OCI-LY7 (cell line): ENCODE measurements at regions not wholly inside any gene's neighbourhood (a gene's known extent, or its start where the extent isn't known, plus 50 kb on each side); places are given as distances from the start of the nearest gene placed in this dataset.
A peak's percentile ranks its signal among the peaks of the same experiment; 100 is the strongest.

Experiments
- BruUV-seq: library from RNA; stranded (reverse); fragments of 400-500 nt; replicated peaks from 2 replicates; lab custom pipeline; 2021; lab: Mats Ljungman, UMichigan
- CTCF ChIA-PET: fragments of 300-600 bp; sonication (Branson Sonifier 250); formaldehyde crosslinking; loops from one replicate; lab custom pipeline; 2022; ENCODE audit warnings: antibody characterized with exemption; ENCODE audit not compliant: unreplicated experiment; lab: Charles Lee
- POLR2A ChIA-PET: fragments of 300-600 bp; sonication (Branson Sonifier 250); formaldehyde crosslinking; loops from one replicate; lab custom pipeline; 2022; ENCODE audit warnings: antibody characterized with exemption; lab: Charles Lee
- DNase-seq: peaks from one replicate; pipeline ENCODE4 v3.0.0-alpha.2; 2015; ENCODE audit warnings: low spot score
- H2AFZ ChIP-seq: fragments of 200-600 bp; sonication (generic), shearing (Covaris generic); 2 replicates; pipeline ENCODE4 v1.6.1; 2014; ENCODE audit warnings: mild to moderate bottlenecking, antibody characterized with exemption, low read length, moderate library complexity
- H3K27ac ChIP-seq: fragments of 200-600 bp; sonication (generic); 2 replicates; pipeline ENCODE4 v1.5.1; 2014; ENCODE audit warnings: mixed run types, low read depth, mild to moderate bottlenecking, moderate library complexity, low read length, inconsistent platforms; ENCODE audit not compliant: poor library complexity, severe bottlenecking
- H3K36me3 ChIP-seq: fragments of 200-600 bp; sonication (generic); 2 replicates; pipeline ENCODE4 v1.6.1; 2014; ENCODE audit warnings: mild to moderate bottlenecking, antibody characterized with exemption, low read length, moderate library complexity, mixed read lengths; ENCODE audit not compliant: insufficient read depth
- H3K4me1 ChIP-seq: fragments of 200-600 bp; sonication (generic); 2 replicates; pipeline ENCODE4 v1.5.1; 2014; ENCODE audit warnings: mild to moderate bottlenecking, low read length; ENCODE audit not compliant: insufficient read depth, poor library complexity, severe bottlenecking
- H3K4me2 ChIP-seq: fragments of 200-600 bp; sonication (generic); 2 replicates; pipeline ENCODE4 v1.6.1; 2014; ENCODE audit warnings: mild to moderate bottlenecking, low read length
- H3K4me3 ChIP-seq: fragments of 200-600 bp; sonication (generic); 2 replicates; pipeline ENCODE4 v1.5.1; 2014; ENCODE audit warnings: mild to moderate bottlenecking, low read depth, low read length; ENCODE audit not compliant: poor library complexity, severe bottlenecking
- H3K79me2 ChIP-seq: fragments of 200-600 bp; sonication (generic); 2 replicates; pipeline ENCODE4 v1.6.1; 2016; ENCODE audit warnings: low read depth, mild to moderate bottlenecking, low read length, moderate library complexity, mixed read lengths; ENCODE audit not compliant: insufficient read depth
- H3K9me2 ChIP-seq: fragments of 200-600 bp; sonication (generic); 2 replicates; pipeline ENCODE4 v1.6.1; 2016; ENCODE audit warnings: mild to moderate bottlenecking, low read length, mixed read lengths; ENCODE audit not compliant: insufficient read depth
- H3K9me3 ChIP-seq: fragments of 200-600 bp; sonication (generic); 2 replicates; pipeline ENCODE4 v1.6.1; 2014; ENCODE audit warnings: mild to moderate bottlenecking, mixed run types, low read length, mixed read lengths
- H4K20me1 ChIP-seq: fragments of 200-600 bp; sonication (generic); 2 replicates; pipeline ENCODE4 v1.6.1; 2014; ENCODE audit warnings: mild to moderate bottlenecking, antibody characterized with exemption, low read length, moderate library complexity, mixed read lengths; ENCODE audit not compliant: insufficient read depth
- CTCF ChIP-seq: fragments of 200-600 bp; sonication (generic); conservative IDR thresholded peaks from 2 replicates; pipeline ENCODE4 v1.5.1; 2014; ENCODE audit warnings: mild to moderate bottlenecking, antibody characterized with exemption, low read length, moderate library complexity, mixed read lengths
- EZH2phosphoT487 ChIP-seq: fragments of 200-600 bp; sonication (generic); IDR thresholded peaks from 2 replicates; pipeline ENCODE4 v1.6.1; 2018; ENCODE audit warnings: low read depth, borderline replicate concordance, mild to moderate bottlenecking, mixed run types, antibody characterized with exemption, low read length, moderate library complexity, mixed read lengths
- intact Hi-C: fragments of 100-400 bp; cut with micrococcal nuclease; formaldehyde crosslinking; loops from one replicate; pipeline ENCODE4 v1.10.0; 2022; ENCODE audit not compliant: unreplicated experiment

DNA sequence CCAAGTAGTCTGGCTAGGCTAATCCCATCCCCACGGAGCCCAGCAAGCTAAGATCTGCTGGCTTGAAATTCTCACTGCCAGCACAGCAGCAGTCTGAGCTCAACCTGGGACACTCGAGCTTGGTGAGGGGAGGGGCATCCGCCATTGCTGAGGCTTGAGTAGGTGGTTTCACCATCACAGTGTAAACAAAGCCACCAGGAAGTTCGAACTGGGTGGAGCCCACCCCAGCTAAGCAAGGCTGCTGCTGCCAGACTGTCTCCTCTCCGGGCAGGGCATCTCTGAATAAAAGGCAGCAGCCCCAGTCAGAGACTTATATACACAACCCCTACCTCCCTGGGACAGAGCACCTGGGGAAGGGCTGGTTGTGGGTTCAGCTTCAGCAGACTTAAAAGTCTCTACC lies 639.6 kb downstream of the IQCM start:
- BruUV-seq = no TSS peak

DNA sequence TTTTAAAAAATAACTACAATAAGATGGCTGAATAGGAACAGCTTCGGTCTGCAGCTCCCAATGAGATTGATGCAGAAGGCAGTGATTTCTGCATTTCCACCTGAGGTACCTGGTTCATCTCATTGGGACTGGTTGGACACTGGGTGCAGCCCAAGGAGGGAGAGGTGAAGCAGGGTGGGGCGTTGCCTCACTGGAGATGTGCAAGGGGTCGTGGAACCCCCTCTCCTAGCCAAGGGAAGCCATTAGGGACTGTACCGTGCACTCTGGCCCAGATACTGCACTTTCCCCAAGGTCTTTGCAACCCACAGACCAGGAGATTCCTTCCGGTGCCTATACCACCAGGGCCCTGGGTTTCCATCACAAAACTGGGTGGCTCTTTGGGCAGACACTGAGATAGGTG lies 640.1 kb downstream of the IQCM start:
- BruUV-seq = no TSS peak

More for the DNA sequence above, 639.6 kb downstream of the IQCM start:
- intact Hi-C loops = no loop called here
- DNase-seq = peak; percentile 7
- Histone ChIP-seq H3K27ac (no peak overlapping the region), H3K9me3 (no peaks in the 10 kb centered on the region), H4K20me1 (no peaks in the 10 kb centered on the region), H3K4me2 (no peak overlapping the region), H3K9me2 (no peaks in the 10 kb centered on the region), H3K36me3 (no peaks in the 10 kb centered on the region), H2AFZ (no peak overlapping the region), H3K4me3 (no peak overlapping the region), H3K79me2 (no peaks in the 10 kb centered on the region), H3K4me1 (no peaks in the 10 kb centered on the region)
- no peak for TF ChIP-seq EZH2phosphoT487
- no peak for TF ChIP-seq CTCF
- ChIA-PET CTCF (no interaction called here), POLR2A (no interaction called here)

More for the DNA sequence above, 640.1 kb downstream of the IQCM start:
- Histone ChIP-seq H3K27ac (no peak overlapping the region), H3K9me3 (no peaks in the 10 kb centered on the region), H3K4me3 (no peak overlapping the region), H4K20me1 (no peaks in the 10 kb centered on the region), H3K4me1 (no peaks in the 10 kb centered on the region), H3K9me2 (no peaks in the 10 kb centered on the region), H3K4me2 (no peak overlapping the region), H3K79me2 (no peaks in the 10 kb centered on the region), H2AFZ (no peak overlapping the region), H3K36me3 (no peaks in the 10 kb centered on the region)
- POLR2A ChIA-PET = no interaction called here
- CTCF ChIA-PET = no interaction called here
- intact Hi-C loops = no loop called here
- TF ChIP-seq CTCF = no peak
- no peak for DNase-seq
